Panc1 (cell line): ENCODE measurements at regions not wholly inside any gene's neighbourhood (a gene's known extent, or its start where the extent isn't known, plus 50 kb on each side); places are given as distances from the start of the nearest gene placed in this dataset.

Experiments used
- ATAC-seq: fragments of 200-7000 bp; cut with Tn5 transposase; 2 replicates; pipeline ENCODE4 v1.9.1; 2020; ENCODE audit warnings: mild to moderate bottlenecking, moderate library complexity
- BruUV-seq: library from RNA; stranded (reverse); fragments of 400-500 nt; replicated peaks from 2 replicates; lab custom pipeline; 2021; lab: Mats Ljungman, UMichigan
- CTCF ChIA-PET: fragments of 300-600 bp; sonication (Branson Sonifier 250); formaldehyde crosslinking; loops from one replicate; lab custom pipeline; 2022; ENCODE audit warnings: antibody characterized with exemption; lab: Charles Lee
- POLR2A ChIA-PET: fragments of 300-600 bp; sonication (Branson Sonifier 250); formaldehyde crosslinking; loops from one replicate; lab custom pipeline; 2022; ENCODE audit warnings: antibody characterized with exemption; lab: Charles Lee
- DNase-seq: peaks from one replicate; pipeline ENCODE4 v3.0.0-alpha.2; 2010; ENCODE audit warnings: low read depth, low spot score
- H3K27ac ChIP-seq: 2 replicates; pipeline ENCODE4 v1.5.1; 2011; ENCODE audit warnings: mild to moderate bottlenecking, low read length, inconsistent platforms
- H3K27me3 ChIP-seq: fragments of 200-500 bp; sonication (Bioruptor generic); 2 replicates; pipeline ENCODE4 v1.6.0; 2014; ENCODE audit warnings: low read length, inconsistent platforms; ENCODE audit not compliant: control insufficient read depth, insufficient read depth
- H3K36me3 ChIP-seq: fragments of 200-500 bp; sonication (Bioruptor generic); 2 replicates; pipeline ENCODE4 v1.5.1; 2014; ENCODE audit warnings: inconsistent platforms, mild to moderate bottlenecking, low read length, moderate library complexity; ENCODE audit not compliant: control insufficient read depth, insufficient read depth
- H3K4me1 ChIP-seq: 2 replicates; pipeline ENCODE4 v1.5.1; 2011; ENCODE audit warnings: inconsistent platforms, mild to moderate bottlenecking, low read length, moderate library complexity; ENCODE audit not compliant: control insufficient read depth, insufficient read depth
- H3K4me3 ChIP-seq, 2 experiments: 2 replicates each; pipeline ENCODE4 v1.5.1; 2011 to 2012; ENCODE audit warnings: low read depth in 2 of 2, low read length in 2 of 2, mild to moderate bottlenecking in 2 of 2, inconsistent platforms in 1 of 2, moderate library complexity in 1 of 2
- H3K9me3 ChIP-seq: fragments of 200-500 bp; sonication (Bioruptor generic); 2 replicates; pipeline ENCODE4 v1.5.1; 2014; ENCODE audit warnings: low read depth, mild to moderate bottlenecking, inconsistent platforms, low read length, moderate library complexity; ENCODE audit not compliant: control insufficient read depth, insufficient read depth
- CTCF ChIP-seq: fragments of 450-650 bp; IDR thresholded peaks from 2 replicates; pipeline ENCODE4 v1.5.1; 2017; ENCODE audit warnings: mild to moderate bottlenecking
- POLR2AphosphoS5 ChIP-seq: IDR thresholded peaks from 2 replicates; pipeline ENCODE4 v1.6.1; 2012; ENCODE audit warnings: mild to moderate bottlenecking, low read depth, low read length, moderate library complexity
- REST ChIP-seq, 2 experiments: IDR thresholded peaks; 2 replicates each; pipeline ENCODE4 v1.6.1; 2011 to 2012; ENCODE audit warnings: low read depth in 2 of 2, control low read depth in 1 of 2, low read length in 1 of 2, mild to moderate bottlenecking in 1 of 2, moderate library complexity in 1 of 2; ENCODE audit not compliant: insufficient read depth in 1 of 2
- SIN3A ChIP-seq: IDR thresholded peaks from 2 replicates; pipeline ENCODE4 v1.6.1; 2012; ENCODE audit warnings: low read depth, mild to moderate bottlenecking, low read length, moderate library complexity, borderline replicate concordance; ENCODE audit not compliant: insufficient read depth
- TCF7L2 ChIP-seq: IDR thresholded peaks from 2 replicates; pipeline ENCODE4 v1.6.1; 2011; ENCODE audit warnings: mild to moderate bottlenecking, low read depth, low read length, inconsistent platforms
- in situ Hi-C: cut with HindIII; loops from 2 replicates; pipeline ENCODE4 v1.10.0; 2016; ENCODE audit warnings: low sequenced_read_pairs, low pct_unique_long_range_greater_than_20kb
- intact Hi-C: fragments of 100-400 bp; cut with micrococcal nuclease; formaldehyde crosslinking; loops from one replicate; pipeline ENCODE4 v1.10.0; 2022; ENCODE audit not compliant: unreplicated experiment

GRCh38 chr10:44829426-44829825 is 81.7 kb upstream of the TMEM72 start:
- Histone ChIP-seq H3K27ac (no peak overlapping the region), H3K36me3 (no peaks in the 10 kb centered on the region), H3K4me1 (peaks cover 7% of the 10 kb centered on the region), H3K4me3 (no peak overlapping the region), H3K27me3 (no peaks in the 10 kb centered on the region), H3K9me3 (no peaks in the 10 kb centered on the region)
- intact Hi-C loops (no loop called here), in situ Hi-C loops (no loop called here)
- ChIA-PET CTCF (no interaction called here), POLR2A (no interaction called here)
- BruUV-seq = no TSS peak
- no peak for DNase-seq
- TF ChIP-seq TCF7L2 = no peak
- TF ChIP-seq CTCF = no peak
- TF ChIP-seq REST (IDR thresholded peaks at IDR 0.05; ENCODE audit: insufficient read depth in 1 of 2, low read depth in 2 of 2, low read length in 1 of 2) = no peak
- no peak for TF ChIP-seq SIN3A
- TF ChIP-seq POLR2AphosphoS5 = no peak
- ATAC-seq = peak; percentile 54; the same call in 1 of the 2 replicates

GRCh38 chr10:44830022-44830421 is 81.1 kb upstream of the TMEM72 start:
- TF ChIP-seq CTCF (no peak), TCF7L2 (no peak)
- Histone ChIP-seq H3K36me3 (no peaks in the 10 kb centered on the region), H3K27ac (no peak overlapping the region), H3K4me3 (no peak overlapping the region), H3K27me3 (no peaks in the 10 kb centered on the region), H3K4me1 (peaks cover 7% of the 10 kb centered on the region), H3K9me3 (no peaks in the 10 kb centered on the region)
- in situ Hi-C loops = no loop called here
- DNase-seq (no peak), ATAC-seq (peak; percentile 61; the same call in 1 of the 2 replicates)
- POLR2A ChIA-PET = no interaction called here
- intact Hi-C loops = no loop called here
- BruUV-seq = no TSS peak
- CTCF ChIA-PET = no interaction called here
